Hepatocyte (in vitro differentiated cells): ENCODE measurements at regions not wholly inside any gene's neighbourhood (a gene's known extent, or its start where the extent isn't known, plus 50 kb on each side); places are given as distances from the start of the nearest gene placed in this dataset.

Experiments used
- CTCF ChIP-seq: fragments of 200-600 bp; sonication (generic); IDR thresholded peaks from 2 replicates; pipeline ENCODE4 v1.5.1; 2016; ENCODE audit warnings: antibody characterized with exemption, mild to moderate bottlenecking; ENCODE audit not compliant: poor library complexity
- EZH2 ChIP-seq: fragments of 200-600 bp; sonication (generic); IDR thresholded peaks from 2 replicates; pipeline ENCODE4 v1.6.1; 2016; ENCODE audit warnings: antibody characterized with exemption, mild to moderate bottlenecking, borderline replicate concordance
- EZH2phosphoT487 ChIP-seq: fragments of 200-600 bp; sonication (generic); IDR thresholded peaks from one replicate; pipeline ENCODE4 v1.6.1; 2018; ENCODE audit warnings: antibody characterized with exemption, mild to moderate bottlenecking, low read depth, moderate library complexity; ENCODE audit not compliant: unreplicated experiment, severe bottlenecking

- TF ChIP-seq EZH2phosphoT487 = no peak
- TF ChIP-seq CTCF = no peak
- no peak for TF ChIP-seq EZH2
Observed at GRCh38 chr2:7497178-7497577, 580.0 kb downstream of the RNF144A start.
